ENCODE measurements at regions not wholly inside any gene's neighbourhood (a gene's known extent, or its start where the extent isn't known, plus 50 kb on each side); places are given as distances from the start of the nearest gene placed in this dataset.
"Not testable (repeated sequence)": the region's sequence is repeated elsewhere in the genome, so short reads cannot be mapped to it uniquely, and the experiment has no call there.

DNA sequence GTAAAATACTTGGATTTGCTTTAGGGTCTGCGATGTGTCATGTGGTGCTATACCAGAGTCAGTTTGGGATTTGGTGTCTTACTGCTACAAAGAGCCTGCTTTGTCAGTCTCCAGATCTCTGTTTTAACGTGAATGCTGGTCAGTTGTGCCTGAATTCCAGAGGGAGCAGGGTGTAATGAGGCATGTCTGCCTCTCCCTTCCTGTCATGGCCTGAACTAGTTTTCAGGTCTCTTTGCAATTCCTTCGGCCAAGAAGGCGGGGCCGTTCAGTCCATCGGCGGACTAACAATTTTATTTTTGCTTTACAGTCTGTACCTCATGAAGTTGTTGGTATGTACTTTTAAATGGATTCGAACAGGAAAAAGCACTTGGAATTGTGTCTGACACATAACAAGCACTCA is 465.1 kb upstream of the ADARB2 start:
- H3K9me3 ChIP-seq: no peaks in the 10 kb centered on the region
- TF ChIP-seq, protein P1, sequence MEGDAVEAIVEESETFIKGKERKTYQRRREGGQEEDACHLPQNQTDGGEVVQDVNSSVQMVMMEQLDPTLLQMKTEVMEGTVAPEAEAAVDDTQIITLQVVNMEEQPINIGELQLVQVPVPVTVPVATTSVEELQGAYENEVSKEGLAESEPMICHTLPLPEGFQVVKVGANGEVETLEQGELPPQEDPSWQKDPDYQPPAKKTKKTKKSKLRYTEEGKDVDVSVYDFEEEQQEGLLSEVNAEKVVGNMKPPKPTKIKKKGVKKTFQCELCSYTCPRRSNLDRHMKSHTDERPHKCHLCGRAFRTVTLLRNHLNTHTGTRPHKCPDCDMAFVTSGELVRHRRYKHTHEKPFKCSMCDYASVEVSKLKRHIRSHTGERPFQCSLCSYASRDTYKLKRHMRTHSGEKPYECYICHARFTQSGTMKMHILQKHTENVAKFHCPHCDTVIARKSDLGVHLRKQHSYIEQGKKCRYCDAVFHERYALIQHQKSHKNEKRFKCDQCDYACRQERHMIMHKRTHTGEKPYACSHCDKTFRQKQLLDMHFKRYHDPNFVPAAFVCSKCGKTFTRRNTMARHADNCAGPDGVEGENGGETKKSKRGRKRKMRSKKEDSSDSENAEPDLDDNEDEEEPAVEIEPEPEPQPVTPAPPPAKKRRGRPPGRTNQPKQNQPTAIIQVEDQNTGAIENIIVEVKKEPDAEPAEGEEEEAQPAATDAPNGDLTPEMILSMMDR (IDR thresholded peaks at IDR 0.05): no peak
- H3K27me3 ChIP-seq: no peaks in the 10 kb centered on the region
- DNase-seq (no peak), ATAC-seq (no peak)
- no peak overlapping the region for H3K27ac ChIP-seq
- no peaks in the 10 kb centered on the region for H3K36me3 ChIP-seq
- no peak overlapping the region for H3K4me3 ChIP-seq
- intact Hi-C loops (cut with DNase I): no loop called here
- H3K4me1 ChIP-seq: no peaks in the 10 kb centered on the region

DNA sequence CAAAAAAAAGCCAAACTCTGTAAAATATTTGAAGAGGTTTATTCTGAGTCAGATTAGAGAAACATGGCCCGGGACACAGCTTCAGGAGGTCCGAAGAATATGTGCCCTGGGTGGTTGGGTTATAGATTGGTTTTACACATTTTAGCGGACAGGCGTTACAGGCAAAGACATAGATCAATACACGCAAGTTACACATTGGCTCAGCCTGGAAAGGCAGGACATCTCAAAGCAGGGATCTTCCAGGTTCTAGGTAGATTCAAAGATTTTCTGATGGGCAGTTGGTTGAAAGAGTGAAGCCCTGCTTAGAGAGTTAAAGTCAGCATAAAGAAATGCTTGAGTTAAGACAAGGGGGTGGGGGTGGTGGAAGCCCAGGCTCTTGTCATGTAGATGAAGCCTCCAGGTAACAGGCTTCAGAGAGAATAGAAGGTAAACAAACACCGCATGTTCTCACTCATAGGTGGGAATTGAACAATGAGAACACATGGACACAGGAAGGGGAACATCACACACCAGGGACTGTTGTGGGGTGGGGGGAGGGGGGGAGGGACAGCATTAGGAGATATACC is 464.3 kb upstream of the ADARB2 start:
- TF ChIP-seq, protein P1 (IDR thresholded peaks at IDR 0.05): no peak
- H3K4me1 ChIP-seq: no peaks in the 10 kb centered on the region
- DNase-seq: no peak

DNA sequence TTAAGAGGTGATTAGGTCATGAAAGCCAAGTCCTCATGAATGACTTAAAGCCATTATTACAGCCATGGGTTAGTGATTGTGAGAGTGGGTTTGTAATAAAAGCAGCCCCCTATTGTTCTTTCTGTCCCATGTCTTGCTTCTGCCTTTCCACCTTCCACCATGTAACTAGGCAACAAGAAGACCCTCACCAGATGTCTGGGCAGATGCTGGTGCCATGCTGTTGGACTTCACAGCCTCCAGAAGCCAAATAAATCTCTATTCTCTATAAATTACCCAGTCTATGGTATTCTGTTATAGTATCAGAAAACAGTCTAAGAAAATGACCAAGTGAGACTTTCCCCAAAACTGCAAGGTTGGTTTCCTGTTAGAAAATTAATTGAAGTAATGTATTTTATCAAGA is 460.3 kb upstream of the ADARB2 start:
- ATAC-seq: no peak

More for the DNA sequence above, 464.3 kb upstream of the ADARB2 start:
- no peaks in the 10 kb centered on the region for H3K9me3 ChIP-seq
- no peak overlapping the region for H3K27ac ChIP-seq
- intact Hi-C loops (cut with DNase I): no loop called here
- no peak overlapping the region for H3K4me3 ChIP-seq
- no peak for ATAC-seq
- H3K36me3 ChIP-seq: no peaks in the 10 kb centered on the region
- H3K27me3 ChIP-seq: no peaks in the 10 kb centered on the region

DNA sequence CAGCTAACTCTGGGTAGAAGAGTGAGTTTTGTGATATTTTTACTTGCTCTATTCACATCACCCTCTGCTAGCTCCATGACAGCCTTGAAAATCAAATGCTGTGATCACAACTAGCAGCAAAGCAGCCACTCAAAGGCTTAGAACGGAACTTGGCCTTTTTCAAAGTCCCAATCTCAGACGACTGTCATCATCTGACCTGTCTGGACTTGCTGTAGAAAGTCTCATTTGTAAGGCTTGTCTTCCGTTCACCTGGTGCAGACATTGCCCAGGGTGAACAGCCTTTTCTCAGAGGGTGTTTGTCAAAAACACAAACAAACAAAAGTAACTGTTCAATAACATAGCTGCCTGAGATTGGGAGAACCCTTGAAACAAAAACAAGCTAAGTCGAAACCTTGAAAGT is 458.9 kb upstream of the ADARB2 start:
- TF ChIP-seq, protein P1 (IDR thresholded peaks at IDR 0.05): no peak
- Histone ChIP-seq H3K36me3 (no peaks in the 10 kb centered on the region), H3K4me1 (no peaks in the 10 kb centered on the region), H3K4me3 (no peak overlapping the region), H3K9me3 (no peaks in the 10 kb centered on the region), H3K27ac (no peak overlapping the region), H3K27me3 (no peaks in the 10 kb centered on the region)
- DNase-seq: no peak
- intact Hi-C loops (cut with DNase I): no loop called here
- no peak for ATAC-seq

More for the DNA sequence above, 460.3 kb upstream of the ADARB2 start:
- Histone ChIP-seq H3K27ac (no peak overlapping the region), H3K36me3 (no peaks in the 10 kb centered on the region), H3K9me3 (no peaks in the 10 kb centered on the region), H3K4me1 (no peaks in the 10 kb centered on the region), H3K4me3 (no peak overlapping the region), H3K27me3 (no peaks in the 10 kb centered on the region)
- no peak for DNase-seq
- TF ChIP-seq, protein P1 (IDR thresholded peaks at IDR 0.05): no peak
- intact Hi-C loops (cut with DNase I): no loop called here

DNA sequence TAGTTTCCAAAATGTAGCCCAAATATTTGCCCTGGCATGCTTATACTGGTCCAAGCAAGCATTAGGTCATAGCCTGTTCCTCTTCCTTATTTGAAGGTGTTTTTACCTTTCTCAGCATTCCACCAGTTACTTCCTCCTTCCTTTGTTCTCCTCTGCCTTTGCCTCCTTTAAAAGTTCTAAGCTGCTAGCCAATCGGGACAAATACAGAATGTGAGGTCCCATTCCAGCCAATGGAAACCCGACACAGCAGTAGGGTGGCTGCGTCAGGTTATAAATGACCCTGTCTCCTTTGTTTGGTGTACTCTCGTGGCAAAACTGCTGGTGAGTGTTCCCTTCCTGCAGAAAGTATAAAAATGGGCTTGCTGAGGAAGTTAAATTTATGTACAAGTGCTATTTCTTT is 452.0 kb upstream of the ADARB2 start:
- H3K4me1 ChIP-seq; H3K36me3 ChIP-seq; ATAC-seq; H3K27me3 ChIP-seq; DNase-seq; H3K27ac ChIP-seq; intact Hi-C loops (cut with DNase I); H3K4me3 ChIP-seq; H3K9me3 ChIP-seq: not testable (repeated sequence)

DNA sequence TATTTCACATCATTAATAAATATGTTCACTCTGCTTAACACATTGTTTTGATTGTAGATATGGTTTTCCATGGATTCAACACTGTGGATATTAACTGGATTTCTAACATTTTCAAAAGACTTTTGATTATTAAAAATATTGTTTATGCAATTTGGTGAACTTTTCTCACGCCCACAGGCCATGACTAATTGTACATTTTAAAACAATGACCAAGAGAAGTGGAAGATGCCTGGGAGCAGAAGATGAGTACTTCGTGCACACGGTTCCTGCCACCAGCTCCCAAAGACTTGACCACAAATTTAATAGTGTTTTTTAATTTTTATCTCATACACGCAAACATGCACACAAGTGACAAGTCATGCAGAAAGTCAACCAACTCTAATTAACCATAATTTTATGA is 451.0 kb upstream of the ADARB2 start:
- intact Hi-C loops (cut with DNase I): no loop called here
- Histone ChIP-seq H3K9me3 (no peaks in the 10 kb centered on the region), H3K27me3 (no peaks in the 10 kb centered on the region), H3K4me3 (no peak overlapping the region), H3K27ac (no peak overlapping the region), H3K36me3 (no peaks in the 10 kb centered on the region), H3K4me1 (no peaks in the 10 kb centered on the region)
- no peak for DNase-seq
- TF ChIP-seq, protein P1 (IDR thresholded peaks at IDR 0.05): no peak
- no peak for ATAC-seq

Data from upper lobe of right lung (tissue), 1 donor.